SJCRH30 (cell line): ENCODE measurements at regions not wholly inside any gene's neighbourhood (a gene's known extent, or its start where the extent isn't known, plus 50 kb on each side); places are given as distances from the start of the nearest gene placed in this dataset.

Experiments
- DNase-seq, 2 experiments: peaks; one replicate each; pipeline ENCODE4 v3.0.0-alpha.2; 2015 to 2020
- H3K27ac ChIP-seq: fragments of 250-450 bp; sonication (Bioruptor Pico); 2 replicates; pipeline ENCODE4 v1.5.1; 2020; ENCODE audit warnings: mild to moderate bottlenecking, moderate library complexity
- H3K27me3 ChIP-seq: fragments of 250-450 bp; sonication (Bioruptor Pico); 2 replicates; pipeline ENCODE4 v1.5.1; 2020; ENCODE audit warnings: mild to moderate bottlenecking, moderate library complexity
- H3K36me3 ChIP-seq: fragments of 250-450 bp; sonication (Bioruptor Pico); 2 replicates; pipeline ENCODE4 v1.5.1; 2020; ENCODE audit warnings: mild to moderate bottlenecking, moderate library complexity
- H3K4me1 ChIP-seq: fragments of 250-450 bp; sonication (Bioruptor Pico); 2 replicates; pipeline ENCODE4 v1.5.1; 2020; ENCODE audit warnings: mild to moderate bottlenecking, moderate library complexity
- H3K4me3 ChIP-seq: fragments of 250-450 bp; sonication (Bioruptor Pico); 2 replicates; pipeline ENCODE4 v1.5.1; 2020; ENCODE audit warnings: mild to moderate bottlenecking, moderate library complexity
- H3K9me3 ChIP-seq: fragments of 250-450 bp; sonication (Bioruptor Pico); replicated peaks from 2 replicates; pipeline ENCODE4 v1.5.1; 2020; ENCODE audit warnings: mild to moderate bottlenecking, moderate library complexity

- no peaks in the 10 kb centered on the region for H3K27me3 ChIP-seq
- H3K36me3 ChIP-seq: no peaks in the 10 kb centered on the region
- no peak overlapping the region for H3K4me3 ChIP-seq
- no peak for DNase-seq
- no peak overlapping the region for H3K27ac ChIP-seq
- H3K4me1 ChIP-seq: no peaks in the 10 kb centered on the region
- H3K9me3 ChIP-seq: no peaks in the 10 kb centered on the region
Measured at GRCh38 chr18:22488554-22488953, 70.8 kb upstream of the CTAGE1 start.

- Histone ChIP-seq H3K27ac (no peak overlapping the region), H3K4me3 (no peak overlapping the region), H3K4me1 (no peaks in the 10 kb centered on the region), H3K36me3 (no peaks in the 10 kb centered on the region), H3K9me3 (no peaks in the 10 kb centered on the region), H3K27me3 (no peaks in the 10 kb centered on the region)
- DNase-seq: no peak
Measured at GRCh38 chr18:22489704-22490103, 72.0 kb upstream of the CTAGE1 start.

- no peaks in the 10 kb centered on the region for H3K4me1 ChIP-seq
- H3K27ac ChIP-seq: no peak overlapping the region
- H3K9me3 ChIP-seq: no peaks in the 10 kb centered on the region
- H3K27me3 ChIP-seq: no peaks in the 10 kb centered on the region
- no peak overlapping the region for H3K4me3 ChIP-seq
- no peaks in the 10 kb centered on the region for H3K36me3 ChIP-seq
- DNase-seq: no peak
Measured at GRCh38 chr18:22490429-22490846, 72.7 kb upstream of the CTAGE1 start.

GRCh38 chr18:22493255-22493654 lies 75.5 kb upstream of the CTAGE1 start:
- Histone ChIP-seq H3K9me3 (no peaks in the 10 kb centered on the region), H3K36me3 (no peaks in the 10 kb centered on the region), H3K27ac (no peak overlapping the region), H3K4me1 (no peaks in the 10 kb centered on the region), H3K4me3 (no peak overlapping the region), H3K27me3 (no peaks in the 10 kb centered on the region)
- DNase-seq: no peak

- no peak for DNase-seq
- no peak overlapping the region for H3K27ac ChIP-seq
Measured at GRCh38 chr18:22493940-22494339, 76.2 kb upstream of the CTAGE1 start.

GRCh38 chr18:22494771-22495170 lies 77.1 kb upstream of the CTAGE1 start:
- Histone ChIP-seq H3K9me3 (no peaks in the 10 kb centered on the region), H3K27ac (no peak overlapping the region), H3K27me3 (no peaks in the 10 kb centered on the region), H3K36me3 (no peaks in the 10 kb centered on the region), H3K4me3 (no peak overlapping the region), H3K4me1 (no peaks in the 10 kb centered on the region)
- DNase-seq: no peak

More at GRCh38 chr18:22493940-22494339, 76.2 kb upstream of the CTAGE1 start:
- no peaks in the 10 kb centered on the region for H3K36me3 ChIP-seq
- no peak overlapping the region for H3K4me3 ChIP-seq
- no peaks in the 10 kb centered on the region for H3K4me1 ChIP-seq
- H3K27me3 ChIP-seq: no peaks in the 10 kb centered on the region
- no peaks in the 10 kb centered on the region for H3K9me3 ChIP-seq

GRCh38 chr18:22499421-22499820 lies 81.7 kb upstream of the CTAGE1 start:
- Histone ChIP-seq H3K4me3 (no peak overlapping the region), H3K4me1 (no peaks in the 10 kb centered on the region), H3K9me3 (no peaks in the 10 kb centered on the region), H3K27ac (no peak overlapping the region), H3K36me3 (no peaks in the 10 kb centered on the region), H3K27me3 (no peaks in the 10 kb centered on the region)
- no peak for DNase-seq

GRCh38 chr18:22503803-22504202 lies 86.1 kb upstream of the CTAGE1 start:
- DNase-seq: no peak
- Histone ChIP-seq H3K27me3 (no peaks in the 10 kb centered on the region), H3K36me3 (no peaks in the 10 kb centered on the region), H3K9me3 (no peaks in the 10 kb centered on the region), H3K27ac (no peak overlapping the region), H3K4me3 (no peak overlapping the region), H3K4me1 (no peaks in the 10 kb centered on the region)

GRCh38 chr18:22504251-22505030 lies 86.7 kb upstream of the CTAGE1 start:
- H3K27ac ChIP-seq: no peak overlapping the region
- no peaks in the 10 kb centered on the region for H3K27me3 ChIP-seq
- no peak overlapping the region for H3K4me3 ChIP-seq
- H3K36me3 ChIP-seq: no peaks in the 10 kb centered on the region
- H3K9me3 ChIP-seq: no peaks in the 10 kb centered on the region
- H3K4me1 ChIP-seq: no peaks in the 10 kb centered on the region
- no peak for DNase-seq

GRCh38 chr18:22505141-22505591 lies 87.5 kb upstream of the CTAGE1 start:
- Histone ChIP-seq H3K9me3 (no peaks in the 10 kb centered on the region), H3K27me3 (no peaks in the 10 kb centered on the region), H3K27ac (no peak overlapping the region), H3K4me3 (no peak overlapping the region), H3K36me3 (no peaks in the 10 kb centered on the region), H3K4me1 (no peaks in the 10 kb centered on the region)
- DNase-seq: no peak

- no peaks in the 10 kb centered on the region for H3K9me3 ChIP-seq
- H3K36me3 ChIP-seq: no peaks in the 10 kb centered on the region
- DNase-seq: no peak
- H3K4me3 ChIP-seq: no peak overlapping the region
- H3K4me1 ChIP-seq: no peaks in the 10 kb centered on the region
- no peaks in the 10 kb centered on the region for H3K27me3 ChIP-seq
- H3K27ac ChIP-seq: no peak overlapping the region
Measured at GRCh38 chr18:22507055-22507454, 89.3 kb upstream of the CTAGE1 start.

- H3K36me3 ChIP-seq: no peaks in the 10 kb centered on the region
- no peaks in the 10 kb centered on the region for H3K9me3 ChIP-seq
- H3K4me3 ChIP-seq: no peak overlapping the region
- no peaks in the 10 kb centered on the region for H3K27me3 ChIP-seq
- no peak for DNase-seq
- H3K27ac ChIP-seq: no peak overlapping the region
- no peaks in the 10 kb centered on the region for H3K4me1 ChIP-seq
Measured at GRCh38 chr18:22509423-22509822, 91.7 kb upstream of the CTAGE1 start.

- Histone ChIP-seq H3K27ac (no peak overlapping the region), H3K4me3 (no peak overlapping the region), H3K4me1 (no peaks in the 10 kb centered on the region), H3K36me3 (no peaks in the 10 kb centered on the region), H3K9me3 (no peaks in the 10 kb centered on the region), H3K27me3 (no peaks in the 10 kb centered on the region)
- DNase-seq: no peak
Measured at GRCh38 chr18:22510697-22511096, 93.0 kb upstream of the CTAGE1 start.

- no peaks in the 10 kb centered on the region for H3K4me1 ChIP-seq
- H3K36me3 ChIP-seq: no peaks in the 10 kb centered on the region
- H3K27me3 ChIP-seq: no peaks in the 10 kb centered on the region
- H3K27ac ChIP-seq: no peak overlapping the region
- no peak for DNase-seq
- H3K9me3 ChIP-seq: no peaks in the 10 kb centered on the region
- no peak overlapping the region for H3K4me3 ChIP-seq
Measured at GRCh38 chr18:22513721-22514481, 96.2 kb upstream of the CTAGE1 start.

- no peak overlapping the region for H3K4me3 ChIP-seq
- no peaks in the 10 kb centered on the region for H3K4me1 ChIP-seq
- DNase-seq: no peak
- no peaks in the 10 kb centered on the region for H3K36me3 ChIP-seq
- H3K9me3 ChIP-seq: no peaks in the 10 kb centered on the region
- no peak overlapping the region for H3K27ac ChIP-seq
- H3K27me3 ChIP-seq: no peaks in the 10 kb centered on the region
Measured at GRCh38 chr18:22514655-22515054, 96.9 kb upstream of the CTAGE1 start.
